Skeletal muscle satellite cell (primary cell): ENCODE measurements at regions not wholly inside any gene's neighbourhood (a gene's known extent, or its start where the extent isn't known, plus 50 kb on each side); places are given as distances from the start of the nearest gene placed in this dataset. TPM values are rescaled to one million over a fixed set of nuclear protein-coding genes. Genes with fewer than 3 reads are reported as not detected.

Experiments used
- H3K27me3 ChIP-seq: 2 replicates; pipeline ENCODE4 v1.7.0; 2013; ENCODE audit warnings: low read length; ENCODE audit not compliant: control insufficient read depth, insufficient read depth
- H3K36me3 ChIP-seq: 2 replicates; pipeline ENCODE4 v1.7.0; 2013; ENCODE audit warnings: mild to moderate bottlenecking, control low read depth, low read length; ENCODE audit not compliant: insufficient read depth
- H3K4me1 ChIP-seq: 2 replicates; pipeline ENCODE4 v1.7.0; 2013; ENCODE audit warnings: low read length; ENCODE audit not compliant: control insufficient read depth, insufficient read depth
- H3K4me2 ChIP-seq: 2 replicates; pipeline ENCODE4 v1.7.0; 2013; ENCODE audit warnings: mild to moderate bottlenecking, low read length
- H3K4me3 ChIP-seq: 2 replicates; pipeline ENCODE4 v1.7.0; 2013; ENCODE audit warnings: low read length
- H3K9ac ChIP-seq: 2 replicates; pipeline ENCODE4 v1.7.0; 2013; ENCODE audit warnings: mild to moderate bottlenecking, low read depth, low read length, moderate library complexity
- H3K9me3 ChIP-seq: replicated peaks from 2 replicates; pipeline ENCODE4 v1.7.0; 2013; ENCODE audit warnings: mild to moderate bottlenecking, control low read depth, low read length
- small RNA-seq: library from RNA; depleted of rRNA; stranded (forward); fragments of <200 nt; gene quantifications from one replicate; pipeline ENCODE3, GENCODE V24; 2012

- Histone ChIP-seq H3K36me3 (no peaks in the 10 kb centered on the region), H3K9ac (peak overlapping the region; percentile 39)
Observed at GRCh38 chr10:84076540-84077195, 62.6 kb upstream of the GHITM start.

DNA sequence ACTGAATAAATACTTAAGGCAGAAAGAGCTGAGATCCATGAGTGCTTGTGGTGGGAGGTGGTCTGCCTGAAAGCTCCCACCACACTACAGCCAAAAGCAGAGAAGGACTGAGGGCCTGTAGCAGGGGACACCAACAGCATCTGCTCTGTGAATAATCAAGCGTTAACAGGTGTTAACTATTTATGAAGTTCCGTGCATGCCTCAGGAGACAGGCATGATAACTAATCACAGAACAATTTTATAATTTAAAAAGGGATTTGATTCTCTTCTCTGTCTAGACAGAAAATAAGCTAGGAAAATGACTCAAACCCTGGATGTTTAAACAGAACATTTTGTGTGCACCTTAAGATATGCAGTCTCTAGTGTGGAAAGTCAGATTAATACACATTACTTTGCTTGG lies 61.5 kb upstream of the GHITM start:
- Histone ChIP-seq H3K4me1 (peaks cover 35% of the 10 kb centered on the region), H3K9ac (no peak overlapping the region), H3K9me3 (no peaks in the 10 kb centered on the region), H3K27me3 (no peaks in the 10 kb centered on the region), H3K4me2 (no peak overlapping the region), H3K4me3 (no peak overlapping the region), H3K36me3 (no peaks in the 10 kb centered on the region)

More at GRCh38 chr10:84076540-84077195, 62.6 kb upstream of the GHITM start:
- Histone ChIP-seq H3K9me3 (no peaks in the 10 kb centered on the region), H3K4me3 (peak overlapping the region; percentile 41), H3K4me1 (peaks cover 35% of the 10 kb centered on the region), H3K27me3 (no peaks in the 10 kb centered on the region), H3K4me2 (peak overlapping the region; percentile 69)

- Histone ChIP-seq H3K4me3 (no peak overlapping the region), H3K9ac (no peak overlapping the region), H3K4me2 (no peak overlapping the region), H3K9me3 (no peaks in the 10 kb centered on the region), H3K27me3 (no peaks in the 10 kb centered on the region), H3K4me1 (peaks cover 35% of the 10 kb centered on the region), H3K36me3 (no peaks in the 10 kb centered on the region)
Observed at GRCh38 chr10:84078771-84079170, 60.5 kb upstream of the GHITM start.

DNA sequence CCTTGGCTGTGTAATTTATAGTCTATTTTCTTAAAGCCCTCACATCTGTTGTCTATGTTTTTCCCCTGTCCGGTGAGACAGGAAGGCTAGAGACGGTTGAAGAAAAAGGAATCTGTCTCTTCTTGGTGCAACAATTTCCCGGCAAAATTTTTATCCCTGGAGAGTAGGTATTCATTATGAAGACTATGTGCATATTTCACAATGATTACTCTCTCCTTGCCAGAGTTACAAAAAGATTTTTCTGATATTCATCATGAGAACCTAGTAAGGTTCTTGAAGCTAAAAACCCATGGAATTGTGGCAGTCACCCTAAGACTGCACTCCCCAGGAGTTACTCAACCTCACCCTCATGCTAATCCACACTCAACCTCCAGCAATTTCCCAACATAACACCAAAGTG lies 55.0 kb upstream of the GHITM start:
- Histone ChIP-seq H3K4me2 (no peak overlapping the region), H3K27me3 (no peaks in the 10 kb centered on the region), H3K9ac (no peak overlapping the region), H3K4me3 (no peak overlapping the region), H3K36me3 (no peaks in the 10 kb centered on the region), H3K9me3 (no peaks in the 10 kb centered on the region), H3K4me1 (no peaks in the 10 kb centered on the region)

- Histone ChIP-seq H3K9ac (no peak overlapping the region), H3K27me3 (no peaks in the 10 kb centered on the region), H3K9me3 (no peaks in the 10 kb centered on the region), H3K4me2 (no peak overlapping the region), H3K4me3 (no peak overlapping the region), H3K4me1 (no peaks in the 10 kb centered on the region), H3K36me3 (no peaks in the 10 kb centered on the region)
Observed at GRCh38 chr10:84087202-84087601, 52.1 kb upstream of the GHITM start.

GRCh38 chr10:84088626-84089025 lies 50.7 kb upstream of the GHITM start:
- H3K27me3 ChIP-seq = no peaks in the 10 kb centered on the region

GRCh38 chr10:84089162-84089561 lies 50.1 kb upstream of the GHITM start:
- Histone ChIP-seq H3K4me2 (no peak overlapping the region), H3K9ac (no peak overlapping the region), H3K4me3 (no peak overlapping the region), H3K9me3 (no peaks in the 10 kb centered on the region), H3K36me3 (no peaks in the 10 kb centered on the region), H3K4me1 (no peaks in the 10 kb centered on the region), H3K27me3 (no peaks in the 10 kb centered on the region)

More at GRCh38 chr10:84088626-84089025, 50.7 kb upstream of the GHITM start:
- Histone ChIP-seq H3K36me3 (no peaks in the 10 kb centered on the region), H3K9me3 (no peaks in the 10 kb centered on the region), H3K4me1 (no peaks in the 10 kb centered on the region), H3K4me2 (no peak overlapping the region), H3K4me3 (no peak overlapping the region), H3K9ac (no peak overlapping the region)

Small RNA genes lying in the stretch of these regions (small RNA-seq; reads per million reads assigned to genes)
- gene RNU1-65P (not detected), gene RNU6-129P (not detected), gene RNU6-478P (not detected)
